ENCODE measurements at regions not wholly inside any gene's neighbourhood (a gene's known extent, or its start where the extent isn't known, plus 50 kb on each side); places are given as distances from the start of the nearest gene placed in this dataset.
"Not testable (repeated sequence)": the region's sequence is repeated elsewhere in the genome, so short reads cannot be mapped to it uniquely, and the experiment has no call there.

GRCh38 chrX:99988532-99988931 is 421.5 kb downstream of the PCDH19 start:
- not testable (repeated sequence) for DNase-seq

- DNase-seq: no peak
Measured at GRCh38 chrX:99973572-99974226, 436.4 kb downstream of the PCDH19 start.

- DNase-seq: peak in 1 of 51 donors; percentile 1
Measured at GRCh38 chrX:99939883-99940232, 470.2 kb downstream of the PCDH19 start.

GRCh38 chrX:99939206-99939882 is 470.7 kb downstream of the PCDH19 start:
- DNase-seq: not testable (repeated sequence)

GRCh38 chrX:99938464-99938863 is 471.6 kb downstream of the PCDH19 start:
- DNase-seq: no peak

GRCh38 chrX:99933865-99934264 is 476.2 kb downstream of the PCDH19 start:
- DNase-seq: no peak

- no peak for DNase-seq
Measured at GRCh38 chrX:99914635-99915034, 495.4 kb downstream of the PCDH19 start.

GRCh38 chrX:99913611-99914010 is 496.5 kb downstream of the PCDH19 start:
- DNase-seq: no peak

- no peak for DNase-seq
Measured at GRCh38 chrX:99909946-99910345, 500.1 kb downstream of the PCDH19 start.

GRCh38 chrX:99901091-99901490 is 509.0 kb downstream of the PCDH19 start:
- DNase-seq: no peak

- no peak for DNase-seq
Measured at GRCh38 chrX:99887918-99888317, 522.2 kb downstream of the PCDH19 start.

GRCh38 chrX:99857455-99857854 is 552.6 kb downstream of the PCDH19 start:
- no peak for DNase-seq

GRCh38 chrX:99833821-99834220 is 576.3 kb downstream of the PCDH19 start:
- no peak for DNase-seq

- DNase-seq: no peak
Measured at GRCh38 chrX:99820197-99820596, 589.9 kb downstream of the PCDH19 start.

GRCh38 chrX:99800016-99800415 is 610.1 kb downstream of the PCDH19 start:
- no peak for DNase-seq

- DNase-seq: no peak
Measured at GRCh38 chrX:99798936-99799335, 611.1 kb downstream of the PCDH19 start.

GRCh38 chrX:99795495-99795894 is 614.6 kb downstream of the PCDH19 start:
- DNase-seq: no peak

- no peak for DNase-seq
Measured at GRCh38 chrX:99782516-99783040, 627.5 kb downstream of the PCDH19 start.

GRCh38 chrX:99777912-99778311 is 632.2 kb downstream of the PCDH19 start:
- DNase-seq: no peak

GRCh38 chrX:99761731-99762130 is 648.3 kb downstream of the PCDH19 start:
- DNase-seq: no peak

- DNase-seq: no peak
Measured at GRCh38 chrX:99752776-99753175, 657.3 kb downstream of the PCDH19 start.

- no peak for DNase-seq
Measured at GRCh38 chrX:99750721-99751120, 659.4 kb downstream of the PCDH19 start.

GRCh38 chrX:99722094-99722493 is 688.0 kb downstream of the PCDH19 start:
- no peak for DNase-seq

All from hypothalamus (tissue), 51 donors.